Stimulated activated CD4-positive, alpha-beta T cell treated with anti-CD3 and anti-CD28 coated beads, Interleukin-1b, Interleukin-23, amount 100 ng/mL, for 24 hours (primary cell): ENCODE measurements at regions not wholly inside any gene's neighbourhood (a gene's known extent, or its start where the extent isn't known, plus 50 kb on each side); places are given as distances from the start of the nearest gene placed in this dataset.

Source experiments
- DNase-seq, 4 experiments: peaks; one replicate each; pipeline ENCODE4 v3.0.0-alpha.2; 2020; ENCODE audit warnings: low read depth in 4 of 4, low spot score in 1 of 4

DNA sequence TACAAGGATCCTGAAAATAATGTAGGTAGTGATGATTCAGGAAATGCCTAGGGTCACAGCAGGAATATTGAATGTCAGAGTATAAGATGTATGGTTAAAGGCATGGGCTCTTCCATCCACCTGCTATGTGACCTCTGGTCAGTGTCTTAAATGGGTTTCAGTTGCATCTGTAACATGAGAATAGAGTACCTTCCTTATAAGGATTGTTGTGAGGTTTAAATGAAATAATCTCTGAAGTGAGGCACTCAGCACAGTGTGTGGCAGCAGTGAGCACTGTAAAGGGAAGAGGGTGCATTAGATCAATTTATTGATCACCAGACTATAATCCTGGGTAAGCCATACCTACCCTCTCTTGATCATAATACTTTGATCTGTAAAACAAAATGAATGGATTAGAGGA lies 319.1 kb downstream of the SLC4A3 start:
- DNase-seq, result no peak

- DNase-seq, result no peak
These were observed 320.1 kb downstream of the SLC4A3 start for GRCh38 chr2:219947575-219947974.

- no peak for DNase-seq
These were observed 321.6 kb downstream of the SLC4A3 start for GRCh38 chr2:219949053-219949452.

- no peak for DNase-seq
These were observed 323.7 kb downstream of the SLC4A3 start for GRCh38 chr2:219951099-219951498.

DNA sequence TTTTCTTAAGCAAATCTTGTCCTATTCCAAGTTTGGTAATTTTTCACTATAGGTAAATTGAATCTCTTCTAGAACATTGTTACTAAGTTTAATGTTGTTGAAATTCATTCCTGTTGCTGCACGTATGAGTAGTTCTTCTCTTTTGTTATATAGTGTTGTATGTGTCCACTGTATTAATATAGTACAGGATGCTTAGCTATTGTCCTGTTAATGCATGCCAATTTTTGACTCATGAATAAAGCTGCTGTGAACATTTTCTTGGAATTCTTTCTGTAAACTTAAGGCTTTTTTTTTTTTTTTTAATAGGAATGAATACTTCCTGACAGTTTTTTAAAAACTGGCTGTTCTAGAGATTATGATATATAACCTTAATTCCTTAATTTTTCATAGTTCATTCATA lies 326.9 kb downstream of the SLC4A3 start:
- no peak for DNase-seq

- no peak for DNase-seq
These were observed 330.4 kb downstream of the SLC4A3 start for GRCh38 chr2:219957820-219958219.

DNA sequence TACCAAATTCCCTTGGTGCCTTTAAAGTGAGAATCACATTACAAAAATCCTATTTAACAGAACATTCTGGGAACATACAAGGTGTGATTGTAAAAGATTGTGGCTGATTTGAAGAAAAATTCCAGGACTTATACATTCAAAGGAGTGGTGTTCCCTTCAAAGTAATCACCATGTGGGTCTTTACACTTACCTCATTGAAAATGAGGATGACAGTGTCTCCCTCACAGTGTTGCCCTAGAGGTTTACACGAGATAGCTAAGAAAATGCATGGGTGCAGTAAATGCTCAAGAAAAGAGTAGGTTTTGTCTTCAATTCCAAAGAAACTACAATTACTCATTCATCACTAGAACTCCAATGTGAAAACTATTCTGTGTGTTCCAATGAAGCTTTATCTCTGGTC lies 331.5 kb downstream of the SLC4A3 start:
- no peak for DNase-seq

DNA sequence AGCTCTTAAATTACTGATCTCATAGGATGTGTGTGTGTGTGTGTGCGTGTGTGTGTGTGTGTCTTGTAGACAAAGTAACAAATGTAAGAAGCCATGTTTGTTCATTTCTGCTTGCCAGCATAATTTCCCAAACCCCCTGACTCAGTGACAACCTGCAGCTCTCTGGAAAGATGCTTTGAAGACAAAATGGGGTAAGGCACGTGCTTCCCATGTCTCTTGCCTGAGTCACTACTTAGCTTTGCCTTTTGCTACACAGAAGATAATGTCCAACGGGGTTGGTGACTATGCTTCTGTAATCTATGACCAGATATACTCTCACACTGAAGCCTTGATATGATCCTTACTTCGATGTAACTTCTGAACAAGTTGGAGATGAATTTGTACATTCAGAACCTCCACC lies 332.0 kb downstream of the SLC4A3 start:
- DNase-seq, result no peak

- no peak for DNase-seq
These were observed 334.6 kb downstream of the SLC4A3 start for GRCh38 chr2:219961947-219962498.

- no peak for DNase-seq
These were observed 335.4 kb downstream of the SLC4A3 start for GRCh38 chr2:219962801-219963200.

GRCh38 chr2:219965287-219966194 lies 338.1 kb downstream of the SLC4A3 start:
- DNase-seq, result no peak

DNA sequence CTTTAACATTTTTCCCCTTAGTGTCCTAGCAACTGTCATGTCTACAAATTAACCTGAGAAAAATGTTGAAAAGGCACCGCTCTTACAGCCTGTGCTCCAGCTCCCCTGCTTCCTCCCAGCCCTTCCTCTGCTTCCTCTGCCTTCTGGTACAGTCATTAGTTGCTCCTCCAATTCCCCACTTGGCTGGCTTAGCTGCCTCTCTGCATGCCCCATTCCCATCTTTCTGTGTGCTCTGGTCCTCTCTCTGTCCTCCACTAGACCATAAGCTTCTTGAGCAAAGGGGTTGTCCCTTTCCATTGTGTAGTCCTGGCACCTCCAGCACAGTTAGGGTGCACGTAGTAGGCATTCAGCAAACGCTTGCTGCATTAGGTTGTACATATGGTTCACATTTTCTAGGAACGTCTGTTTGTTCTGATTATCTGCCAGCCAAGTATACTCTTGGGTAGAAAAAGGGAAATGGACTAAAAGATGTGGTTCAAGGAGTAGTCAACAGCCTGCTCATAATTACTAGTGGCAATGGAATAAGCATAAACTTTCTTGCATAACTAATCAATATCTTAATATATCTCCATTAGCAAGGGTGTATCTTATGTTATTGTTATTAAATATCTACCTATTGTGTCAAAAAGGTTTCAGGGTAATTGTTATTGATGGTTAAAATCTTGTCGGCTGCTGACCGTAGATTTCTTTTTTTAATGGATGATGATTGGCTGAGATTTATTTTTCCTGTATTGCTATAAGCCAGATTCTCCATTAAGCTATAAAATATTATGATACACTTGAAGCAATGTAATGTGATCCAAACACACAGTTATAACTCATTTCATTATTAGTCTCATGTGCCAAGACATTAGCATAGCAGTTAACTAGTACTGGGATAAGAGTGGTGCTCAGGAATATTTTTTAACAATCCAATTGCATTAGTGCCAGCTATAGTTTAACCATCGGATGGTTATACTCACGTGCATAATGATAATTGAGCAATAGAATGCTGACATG lies 340.1 kb downstream of the SLC4A3 start:
- DNase-seq, result no peak

GRCh38 chr2:219968685-219969345 lies 341.4 kb downstream of the SLC4A3 start:
- DNase-seq, result no peak

DNA sequence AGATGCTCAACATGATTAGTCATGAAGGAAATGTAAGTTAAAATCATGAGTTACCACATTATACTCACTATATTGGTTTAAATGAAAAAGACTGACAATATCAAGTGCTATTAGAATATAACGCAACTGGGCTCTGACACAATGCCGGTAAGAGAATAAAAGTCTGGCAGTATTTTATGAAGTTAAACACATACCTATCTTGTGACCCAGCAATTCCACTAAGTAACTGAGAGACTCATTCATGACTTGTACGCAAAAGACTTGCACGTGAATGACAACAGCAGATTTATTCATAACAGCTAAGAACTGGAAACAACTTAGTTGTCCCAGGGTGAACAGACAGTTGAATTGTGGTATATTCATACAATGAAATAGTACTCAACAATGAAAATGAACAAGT lies 342.1 kb downstream of the SLC4A3 start:
- no peak for DNase-seq

- no peak for DNase-seq
These were observed 345.7 kb downstream of the SLC4A3 start for GRCh38 chr2:219973136-219973535.

- no peak for DNase-seq
These were observed 349.4 kb downstream of the SLC4A3 start for GRCh38 chr2:219976871-219977270.

- DNase-seq, result no peak
These were observed 353.2 kb downstream of the SLC4A3 start for GRCh38 chr2:219980638-219981037.

GRCh38 chr2:219983836-219984235 lies 356.4 kb downstream of the SLC4A3 start:
- no peak for DNase-seq

- DNase-seq, result no peak
These were observed 357.6 kb downstream of the SLC4A3 start for GRCh38 chr2:219985017-219985416.

DNA sequence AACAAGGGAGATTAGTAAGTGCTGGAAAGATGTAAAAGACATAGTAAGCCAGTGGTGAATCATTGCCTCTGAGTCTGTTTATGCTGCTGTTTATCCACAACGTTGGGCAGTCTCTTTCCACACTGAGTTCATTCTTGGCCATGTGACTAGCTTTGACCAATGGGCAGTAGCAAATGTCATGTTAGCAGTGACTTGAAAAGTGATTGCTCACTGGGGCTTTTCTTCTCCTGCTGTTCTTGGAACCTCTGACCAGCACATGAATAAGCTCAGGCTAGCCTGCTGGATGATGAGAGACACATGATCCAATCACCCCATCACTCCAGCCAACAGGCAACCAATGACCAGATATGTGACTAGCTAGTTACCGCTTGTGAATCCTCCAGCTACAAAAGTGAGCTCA lies 360.4 kb downstream of the SLC4A3 start:
- DNase-seq, result no peak

GRCh38 chr2:219989744-219990143 lies 362.3 kb downstream of the SLC4A3 start:
- DNase-seq, result no peak
